GM12865 (cell line): ENCODE measurements at regions not wholly inside any gene's neighbourhood (a gene's known extent, or its start where the extent isn't known, plus 50 kb on each side); places are given as distances from the start of the nearest gene placed in this dataset.
"Not testable (repeated sequence)": the region's sequence is repeated elsewhere in the genome, so short reads cannot be mapped to it uniquely, and the experiment has no call there.

ENCODE experiments used
- DNase-seq: peaks from one replicate; pipeline ENCODE4 v3.0.0; 2010; ENCODE audit warnings: low read depth
- H3K4me3 ChIP-seq: 2 replicates; pipeline ENCODE4 v1.5.1; 2011; ENCODE audit warnings: mild to moderate bottlenecking, low read depth, low read length, control low read depth
- CTCF ChIP-seq: IDR thresholded peaks from 2 replicates; pipeline ENCODE4 v1.5.1; 2011; ENCODE audit warnings: low read length, control low read depth, low read depth, inconsistent platforms; ENCODE audit not compliant: insufficient read depth; ENCODE audit errors: missing control alignments

DNA sequence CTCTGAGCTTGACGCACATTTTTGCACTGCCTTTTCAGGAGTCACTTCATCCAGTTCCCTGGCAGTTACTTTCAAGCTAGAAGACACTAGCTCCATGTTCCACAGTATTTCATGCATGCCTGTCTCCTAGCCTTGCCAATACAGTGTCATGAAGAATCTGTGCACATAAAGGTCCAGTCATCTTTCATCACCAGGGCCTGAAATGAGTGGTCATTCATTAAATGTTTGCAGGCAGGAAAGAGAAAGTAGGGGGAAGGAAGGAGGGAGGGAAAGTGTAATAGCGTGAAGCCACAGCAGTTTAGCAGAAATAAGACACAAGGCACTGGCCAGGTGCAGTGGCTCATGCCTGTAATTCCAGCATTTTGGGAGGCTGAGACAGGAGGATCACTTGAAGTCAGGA is 92.4 kb upstream of the COPS8 start:
- no peak for TF ChIP-seq CTCF
- DNase-seq: no peak
- no peak overlapping the region for H3K4me3 ChIP-seq

DNA sequence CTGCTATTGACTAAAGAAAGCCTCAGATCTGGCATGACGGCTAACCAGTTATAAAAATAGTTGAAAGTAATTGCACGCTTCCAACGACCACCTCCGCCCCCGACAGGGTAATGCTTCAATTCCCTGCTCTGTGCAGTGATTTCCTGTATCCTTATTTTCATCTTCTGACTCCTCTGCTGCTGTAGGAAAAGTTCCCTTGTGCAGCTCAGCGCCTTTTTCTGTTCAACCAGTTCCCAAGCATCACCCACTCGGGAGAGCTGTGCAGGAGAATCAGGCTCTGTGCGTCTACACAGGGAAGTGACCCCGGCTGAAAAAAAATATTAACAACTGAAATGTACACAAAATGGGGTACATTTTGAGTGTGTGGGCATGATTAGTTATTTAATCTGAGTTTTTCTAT is 91.3 kb upstream of the COPS8 start:
- no peak for DNase-seq

DNA sequence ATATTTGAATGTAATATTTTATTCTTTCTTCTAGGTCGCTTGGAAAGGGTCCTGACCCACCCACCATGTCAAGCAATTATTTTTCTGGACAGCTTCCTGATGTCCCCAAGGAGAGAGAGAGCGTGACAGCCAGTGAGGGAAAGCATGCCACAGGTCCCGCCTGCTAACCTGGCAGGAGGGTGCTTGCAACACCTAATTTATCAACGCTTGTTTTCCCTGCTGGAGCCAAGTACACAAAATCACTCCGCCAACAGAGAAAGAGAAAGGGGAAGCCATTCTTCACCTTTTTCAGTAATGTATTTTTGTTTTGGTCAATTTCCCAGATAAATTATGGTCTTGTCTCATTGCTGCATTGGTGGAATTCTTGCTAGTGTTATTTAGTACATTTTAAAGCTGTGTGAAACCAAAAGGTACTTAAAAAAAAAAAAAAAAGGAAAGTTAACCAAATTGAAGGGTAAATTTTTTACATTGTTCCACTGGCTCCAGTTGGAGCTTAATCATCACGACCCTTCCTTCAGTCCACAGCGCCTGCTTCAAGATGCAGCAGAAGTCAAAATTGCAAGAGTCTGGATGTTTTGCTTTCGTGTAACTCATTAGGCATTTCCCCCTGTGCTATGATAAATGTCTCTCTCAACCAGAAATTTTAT is 88.5 kb upstream of the COPS8 start:
- H3K4me3 ChIP-seq: no peak overlapping the region
- no peak for DNase-seq
- TF ChIP-seq CTCF: no peak

More for the DNA sequence above, 91.3 kb upstream of the COPS8 start:
- no peak for TF ChIP-seq CTCF
- no peak overlapping the region for H3K4me3 ChIP-seq

- H3K4me3 ChIP-seq: no peak overlapping the region
- DNase-seq: no peak
- no peak for TF ChIP-seq CTCF
These were observed 87.5 kb upstream of the COPS8 start for GRCh38 chr2:236998236-236998635.

DNA sequence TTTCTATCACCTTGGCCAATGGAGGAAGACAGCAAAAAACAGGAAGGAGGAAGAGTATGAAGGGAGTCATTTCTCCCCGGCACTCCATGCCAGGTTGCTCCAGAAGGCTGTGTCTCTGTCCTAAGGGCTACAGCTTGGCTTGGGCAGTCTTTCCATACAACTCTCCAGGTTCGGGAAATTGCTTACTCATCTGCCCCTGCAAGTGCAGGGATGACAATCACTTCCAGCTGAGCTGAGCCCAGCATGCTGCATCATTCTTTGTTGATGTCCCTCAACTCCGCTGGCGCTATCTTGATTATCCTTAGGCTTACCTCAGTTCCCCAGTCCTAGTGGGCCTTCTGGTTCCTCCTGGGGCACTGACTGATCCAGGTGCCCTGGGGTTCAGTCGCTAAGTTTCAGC is 86.9 kb upstream of the COPS8 start:
- TF ChIP-seq CTCF: no peak
- DNase-seq: no peak
- H3K4me3 ChIP-seq: no peak overlapping the region

DNA sequence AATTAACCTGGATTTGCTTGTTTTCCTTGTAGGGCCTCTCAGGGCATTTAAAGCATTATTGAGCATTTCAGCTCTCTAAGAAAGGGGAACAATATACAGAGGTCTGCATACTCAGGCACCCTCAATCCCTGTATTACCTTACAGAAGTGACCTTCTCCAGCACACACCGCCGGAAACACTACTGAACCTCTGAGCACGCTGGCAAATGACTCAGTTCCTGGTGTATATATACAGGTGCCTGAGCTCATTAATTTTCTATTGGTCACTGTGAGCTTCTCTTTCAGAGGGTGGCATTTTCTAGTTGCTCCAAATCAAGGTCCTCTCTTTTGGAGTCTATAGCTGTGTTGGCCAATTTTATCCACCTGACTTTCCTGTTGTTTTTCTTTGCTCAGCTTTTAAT is 85.2 kb upstream of the COPS8 start:
- no peak for DNase-seq
- H3K4me3 ChIP-seq: no peak overlapping the region
- no peak for TF ChIP-seq CTCF

GRCh38 chr2:237005341-237005740 is 80.3 kb upstream of the COPS8 start:
- not testable (repeated sequence) for DNase-seq

DNA sequence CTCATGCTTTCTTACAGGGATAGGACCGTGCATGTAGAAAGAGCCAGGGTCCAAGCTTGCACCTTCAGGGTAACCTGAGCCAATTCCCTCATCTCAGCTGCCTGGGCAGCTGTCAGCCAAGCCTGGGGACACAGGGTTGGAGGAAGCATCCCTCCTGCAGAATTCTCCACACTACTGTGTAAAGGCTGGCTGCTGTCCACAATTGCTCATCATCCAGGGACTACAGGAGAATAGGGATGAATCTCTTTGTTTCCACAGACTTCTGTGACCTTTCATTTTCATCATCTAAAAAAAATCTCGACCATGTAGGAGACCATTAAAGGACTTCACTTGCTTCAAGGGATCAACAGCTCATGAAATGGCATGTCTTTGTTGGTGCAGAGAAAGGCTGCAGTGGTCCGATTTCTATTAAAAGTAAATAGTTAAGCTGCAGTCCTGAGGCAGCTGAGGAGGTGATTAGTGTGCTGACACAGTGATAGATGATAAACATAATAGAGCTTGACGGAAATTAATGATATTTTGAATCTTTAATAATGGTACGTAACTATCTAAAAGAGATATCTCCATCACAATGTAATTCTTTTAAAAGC is 74.4 kb upstream of the COPS8 start:
- H3K4me3 ChIP-seq: no peak overlapping the region
- no peak for DNase-seq
- no peak for TF ChIP-seq CTCF

More at GRCh38 chr2:237005341-237005740, 80.3 kb upstream of the COPS8 start:
- not testable (repeated sequence) for H3K4me3 ChIP-seq
